K562 (cell line): ENCODE measurements at regions not wholly inside any gene's neighbourhood (a gene's known extent, or its start where the extent isn't known, plus 50 kb on each side); places are given as distances from the start of the nearest gene placed in this dataset.

Experiments
- CHCHD3 ChIP-seq: fragments of 250-450 bp; sonication (Bioruptor Pico); IDR thresholded peaks from 2 replicates; pipeline ENCODE4 v2.1.2; 2022; ENCODE audit warnings: mild to moderate bottlenecking
- CREB1 ChIP-seq, 2 experiments: sonication (generic) in 1 of 2; formaldehyde crosslinking in 1 of 2; IDR thresholded peaks; 2 replicates each; pipeline versions ENCODE4 v1.6.1 to v1.8.0; 2012 to 2022; ENCODE audit warnings: inconsistent platforms in 1 of 2, mild to moderate bottlenecking in 1 of 2, missing genetic modification reagents in 1 of 2, moderate library complexity in 1 of 2
- NFE2L1 ChIP-seq: fragments of 450-650 bp; IDR thresholded peaks from 2 replicates; pipeline ENCODE4 v1.6.1; 2016; ENCODE audit warnings: missing genetic modification characterization, low read depth, mild to moderate bottlenecking, missing compliant biosample characterization, moderate library complexity, borderline replicate concordance
- PTBP1 ChIP-seq: fragments of 200-400 bp; formaldehyde crosslinking; IDR thresholded peaks from 2 replicates; pipeline ENCODE4 v1.6.1; 2017; ENCODE audit warnings: low read depth, low read length
- TAF1 ChIP-seq: IDR thresholded peaks from 2 replicates; pipeline ENCODE4 v1.6.1; 2011; ENCODE audit warnings: mild to moderate bottlenecking, low read length, moderate library complexity; ENCODE audit not compliant: insufficient read depth, control insufficient read depth, severe bottlenecking; ENCODE audit errors: extremely low read depth
- ZNF263 ChIP-seq: sonication (generic); formaldehyde crosslinking; IDR thresholded peaks from 2 replicates; pipeline ENCODE4 v1.8.0; 2022; ENCODE audit warnings: mild to moderate bottlenecking, missing genetic modification reagents, borderline replicate concordance
- TF ChIP-seq, protein P1 (sequence below), 3 experiments: IDR thresholded peaks in 2 of 3; conservative IDR thresholded peaks in 1 of 3; 2 replicates each; pipeline ENCODE4 v1.5.1; 2011 to 2012; ENCODE audit warnings: low read length in 3 of 3, mild to moderate bottlenecking in 3 of 3, control low read depth in 2 of 3, improper control_type of control experiment in 1 of 3, inconsistent platforms in 1 of 3, low read depth in 1 of 3, mixed read lengths in 1 of 3, moderate library complexity in 1 of 3; ENCODE audit not compliant: insufficient read depth in 2 of 3
- TF ChIP-seq, protein P2 (sequence below): sonication (generic); formaldehyde crosslinking; IDR thresholded peaks from 2 replicates; pipeline ENCODE4 v1.5.0; 2020; ENCODE audit warnings: missing genetic modification reagents
- TF ChIP-seq, protein P3 (sequence below): sonication (generic); formaldehyde crosslinking; IDR thresholded peaks from 2 replicates; pipeline ENCODE4 v1.8.0; 2022; ENCODE audit warnings: mild to moderate bottlenecking, missing genetic modification reagents
- TF ChIP-seq, protein P4 (sequence below): fragments of 250-450 bp; sonication (Bioruptor Pico); IDR thresholded peaks from 2 replicates; pipeline ENCODE4 v1.4.0; 2020; ENCODE audit warnings: borderline replicate concordance
- TF ChIP-seq, protein P5 (sequence below), 2 experiments: fragments of 450-650 bp in 1 of 2; sonication (generic) in 1 of 2; formaldehyde crosslinking in 1 of 2; IDR thresholded peaks; 2 replicates each; pipeline versions ENCODE4 v1.7.1 to v1.9.0; 2016 to 2022; ENCODE audit warnings: inconsistent platforms in 1 of 2, mild to moderate bottlenecking in 1 of 2, missing genetic modification reagents in 1 of 2

DNA sequence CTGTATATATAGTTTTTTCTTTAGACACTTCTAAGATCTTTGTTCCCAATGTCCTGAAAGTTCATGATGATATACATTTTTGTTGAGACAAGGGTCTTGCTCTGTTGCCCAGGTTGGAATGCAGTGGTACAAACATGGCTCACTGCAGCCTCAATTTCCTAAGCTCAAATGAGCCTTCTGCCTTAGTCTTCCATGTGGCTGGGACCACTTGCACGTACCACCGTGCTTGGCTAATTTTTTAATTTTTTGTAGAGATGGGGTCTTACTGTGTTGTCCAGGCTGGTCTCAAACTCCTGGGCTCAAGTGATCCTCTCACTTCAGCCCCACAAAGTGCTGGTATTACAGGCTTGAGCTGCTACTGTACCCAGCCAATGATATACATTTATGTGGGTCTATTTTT lies 132.9 kb upstream of the BCOR start:
- TF ChIP-seq, protein P1, sequence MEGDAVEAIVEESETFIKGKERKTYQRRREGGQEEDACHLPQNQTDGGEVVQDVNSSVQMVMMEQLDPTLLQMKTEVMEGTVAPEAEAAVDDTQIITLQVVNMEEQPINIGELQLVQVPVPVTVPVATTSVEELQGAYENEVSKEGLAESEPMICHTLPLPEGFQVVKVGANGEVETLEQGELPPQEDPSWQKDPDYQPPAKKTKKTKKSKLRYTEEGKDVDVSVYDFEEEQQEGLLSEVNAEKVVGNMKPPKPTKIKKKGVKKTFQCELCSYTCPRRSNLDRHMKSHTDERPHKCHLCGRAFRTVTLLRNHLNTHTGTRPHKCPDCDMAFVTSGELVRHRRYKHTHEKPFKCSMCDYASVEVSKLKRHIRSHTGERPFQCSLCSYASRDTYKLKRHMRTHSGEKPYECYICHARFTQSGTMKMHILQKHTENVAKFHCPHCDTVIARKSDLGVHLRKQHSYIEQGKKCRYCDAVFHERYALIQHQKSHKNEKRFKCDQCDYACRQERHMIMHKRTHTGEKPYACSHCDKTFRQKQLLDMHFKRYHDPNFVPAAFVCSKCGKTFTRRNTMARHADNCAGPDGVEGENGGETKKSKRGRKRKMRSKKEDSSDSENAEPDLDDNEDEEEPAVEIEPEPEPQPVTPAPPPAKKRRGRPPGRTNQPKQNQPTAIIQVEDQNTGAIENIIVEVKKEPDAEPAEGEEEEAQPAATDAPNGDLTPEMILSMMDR (IDR thresholded peaks at IDR 0.05 in 2 of 3, conservative IDR thresholded peaks at IDR 0.05 in 1 of 3; ENCODE audit: insufficient read depth in 2 of 3, low read depth in 1 of 3, low read length in 3 of 3) = no peak
- TF ChIP-seq CREB1 (IDR thresholded peaks at IDR 0.05) = no peak
- TF ChIP-seq CREB1 (CRISPR knock-in tag; IDR thresholded peaks at IDR 0.05) = no peak
- TF ChIP-seq, protein P2, sequence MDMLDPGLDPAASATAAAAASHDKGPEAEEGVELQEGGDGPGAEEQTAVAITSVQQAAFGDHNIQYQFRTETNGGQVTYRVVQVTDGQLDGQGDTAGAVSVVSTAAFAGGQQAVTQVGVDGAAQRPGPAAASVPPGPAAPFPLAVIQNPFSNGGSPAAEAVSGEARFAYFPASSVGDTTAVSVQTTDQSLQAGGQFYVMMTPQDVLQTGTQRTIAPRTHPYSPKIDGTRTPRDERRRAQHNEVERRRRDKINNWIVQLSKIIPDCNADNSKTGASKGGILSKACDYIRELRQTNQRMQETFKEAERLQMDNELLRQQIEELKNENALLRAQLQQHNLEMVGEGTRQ = no peak
- no peak for TF ChIP-seq ZNF263 (CRISPR knock-in tag)
- TF ChIP-seq CHCHD3 (CRISPR knock-in tag) = no peak
- no peak for TF ChIP-seq TAF1
- no peak for TF ChIP-seq PTBP1
- TF ChIP-seq, protein P3, sequence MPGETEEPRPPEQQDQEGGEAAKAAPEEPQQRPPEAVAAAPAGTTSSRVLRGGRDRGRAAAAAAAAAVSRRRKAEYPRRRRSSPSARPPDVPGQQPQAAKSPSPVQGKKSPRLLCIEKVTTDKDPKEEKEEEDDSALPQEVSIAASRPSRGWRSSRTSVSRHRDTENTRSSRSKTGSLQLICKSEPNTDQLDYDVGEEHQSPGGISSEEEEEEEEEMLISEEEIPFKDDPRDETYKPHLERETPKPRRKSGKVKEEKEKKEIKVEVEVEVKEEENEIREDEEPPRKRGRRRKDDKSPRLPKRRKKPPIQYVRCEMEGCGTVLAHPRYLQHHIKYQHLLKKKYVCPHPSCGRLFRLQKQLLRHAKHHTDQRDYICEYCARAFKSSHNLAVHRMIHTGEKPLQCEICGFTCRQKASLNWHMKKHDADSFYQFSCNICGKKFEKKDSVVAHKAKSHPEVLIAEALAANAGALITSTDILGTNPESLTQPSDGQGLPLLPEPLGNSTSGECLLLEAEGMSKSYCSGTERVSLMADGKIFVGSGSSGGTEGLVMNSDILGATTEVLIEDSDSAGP (CRISPR knock-in tag) = no peak
- TF ChIP-seq, protein P4, sequence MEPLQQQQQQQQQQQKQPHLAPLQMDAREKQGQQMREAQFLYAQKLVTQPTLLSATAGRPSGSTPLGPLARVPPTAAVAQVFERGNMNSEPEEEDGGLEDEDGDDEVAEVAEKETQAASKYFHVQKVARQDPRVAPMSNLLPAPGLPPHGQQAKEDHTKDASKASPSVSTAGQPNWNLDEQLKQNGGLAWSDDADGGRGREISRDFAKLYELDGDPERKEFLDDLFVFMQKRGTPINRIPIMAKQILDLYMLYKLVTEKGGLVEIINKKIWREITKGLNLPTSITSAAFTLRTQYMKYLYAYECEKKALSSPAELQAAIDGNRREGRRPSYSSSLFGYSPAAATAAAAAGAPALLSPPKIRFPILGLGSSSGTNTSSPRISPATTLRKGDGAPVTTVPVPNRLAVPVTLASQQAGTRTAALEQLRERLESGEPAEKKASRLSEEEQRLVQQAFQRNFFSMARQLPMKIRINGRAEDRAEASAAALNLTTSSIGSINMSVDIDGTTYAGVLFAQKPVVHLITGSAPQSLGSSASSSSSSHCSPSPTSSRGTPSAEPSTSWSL (CRISPR knock-in tag) = no peak
- TF ChIP-seq, protein P5, sequence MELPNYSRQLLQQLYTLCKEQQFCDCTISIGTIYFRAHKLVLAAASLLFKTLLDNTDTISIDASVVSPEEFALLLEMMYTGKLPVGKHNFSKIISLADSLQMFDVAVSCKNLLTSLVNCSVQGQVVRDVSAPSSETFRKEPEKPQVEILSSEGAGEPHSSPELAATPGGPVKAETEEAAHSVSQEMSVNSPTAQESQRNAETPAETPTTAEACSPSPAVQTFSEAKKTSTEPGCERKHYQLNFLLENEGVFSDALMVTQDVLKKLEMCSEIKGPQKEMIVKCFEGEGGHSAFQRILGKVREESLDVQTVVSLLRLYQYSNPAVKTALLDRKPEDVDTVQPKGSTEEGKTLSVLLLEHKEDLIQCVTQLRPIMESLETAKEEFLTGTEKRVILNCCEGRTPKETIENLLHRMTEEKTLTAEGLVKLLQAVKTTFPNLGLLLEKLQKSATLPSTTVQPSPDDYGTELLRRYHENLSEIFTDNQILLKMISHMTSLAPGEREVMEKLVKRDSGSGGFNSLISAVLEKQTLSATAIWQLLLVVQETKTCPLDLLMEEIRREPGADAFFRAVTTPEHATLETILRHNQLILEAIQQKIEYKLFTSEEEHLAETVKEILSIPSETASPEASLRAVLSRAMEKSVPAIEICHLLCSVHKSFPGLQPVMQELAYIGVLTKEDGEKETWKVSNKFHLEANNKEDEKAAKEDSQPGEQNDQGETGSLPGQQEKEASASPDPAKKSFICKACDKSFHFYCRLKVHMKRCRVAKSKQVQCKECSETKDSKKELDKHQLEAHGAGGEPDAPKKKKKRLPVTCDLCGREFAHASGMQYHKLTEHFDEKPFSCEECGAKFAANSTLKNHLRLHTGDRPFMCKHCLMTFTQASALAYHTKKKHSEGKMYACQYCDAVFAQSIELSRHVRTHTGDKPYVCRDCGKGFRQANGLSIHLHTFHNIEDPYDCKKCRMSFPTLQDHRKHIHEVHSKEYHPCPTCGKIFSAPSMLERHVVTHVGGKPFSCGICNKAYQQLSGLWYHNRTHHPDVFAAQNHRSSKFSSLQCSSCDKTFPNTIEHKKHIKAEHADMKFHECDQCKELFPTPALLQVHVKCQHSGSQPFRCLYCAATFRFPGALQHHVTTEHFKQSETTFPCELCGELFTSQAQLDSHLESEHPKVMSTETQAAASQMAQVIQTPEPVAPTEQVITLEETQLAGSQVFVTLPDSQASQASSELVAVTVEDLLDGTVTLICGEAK (IDR thresholded peaks at IDR 0.05) = no peak
- TF ChIP-seq, protein P5 (CRISPR knock-in tag; IDR thresholded peaks at IDR 0.05) = no peak
- TF ChIP-seq NFE2L1 = no peak
